Endodermal cell (in vitro differentiated cells): ENCODE measurements at regions not wholly inside any gene's neighbourhood (a gene's known extent, or its start where the extent isn't known, plus 50 kb on each side); places are given as distances from the start of the nearest gene placed in this dataset.

Experiments
- DNase-seq: peaks from one replicate; pipeline ENCODE4 v3.0.0-alpha.2; 2017
- H3K27ac ChIP-seq: 2 replicates; pipeline ENCODE4 v1.5.1; 2013; ENCODE audit warnings: mild to moderate bottlenecking, low read depth, low read length, moderate library complexity
- H3K27me3 ChIP-seq: 2 replicates; pipeline ENCODE4 v1.6.1; 2013; ENCODE audit warnings: mild to moderate bottlenecking, low read length, moderate library complexity; ENCODE audit not compliant: insufficient read depth, control insufficient read depth, poor library complexity, severe bottlenecking
- H3K36me3 ChIP-seq: 2 replicates; pipeline ENCODE4 v1.7.0; 2013; ENCODE audit warnings: mild to moderate bottlenecking, low read length, moderate library complexity; ENCODE audit not compliant: control insufficient read depth, insufficient read depth
- H3K4me1 ChIP-seq: one replicate; pipeline ENCODE4 v1.7.0; 2013; ENCODE audit warnings: low read length; ENCODE audit not compliant: control insufficient read depth, insufficient read depth
- H3K4me3 ChIP-seq: 2 replicates; pipeline ENCODE4 v1.5.1; 2013; ENCODE audit warnings: mild to moderate bottlenecking, low read length, moderate library complexity
- H3K9ac ChIP-seq: 2 replicates; pipeline ENCODE4 v1.6.1; 2013; ENCODE audit warnings: mild to moderate bottlenecking, low read length, moderate library complexity; ENCODE audit not compliant: poor library complexity, severe bottlenecking; ENCODE audit errors: extremely low read depth
- H3K9me3 ChIP-seq: 2 replicates; pipeline ENCODE4 v1.6.1; 2013; ENCODE audit warnings: mild to moderate bottlenecking, low read length, moderate library complexity; ENCODE audit not compliant: control insufficient read depth
- H3K27ac Mint-ChIP-seq: 2 replicates; pipeline ENCODE4 v1.8.0; 2020; ENCODE audit warnings: mixed read lengths
- H3K27me3 Mint-ChIP-seq: 2 replicates; pipeline ENCODE4 v1.8.0; 2021; ENCODE audit warnings: mild to moderate bottlenecking, mixed read lengths; ENCODE audit not compliant: insufficient read depth
- H3K36me3 Mint-ChIP-seq: 2 replicates; pipeline ENCODE4 v1.8.0; 2020; ENCODE audit warnings: low read depth, mixed read lengths
- H3K4me1 Mint-ChIP-seq: 2 replicates; pipeline ENCODE4 v1.8.0; 2020; ENCODE audit warnings: mixed read lengths
- H3K4me3 Mint-ChIP-seq: 2 replicates; pipeline ENCODE4 v1.8.0; 2020; ENCODE audit warnings: mild to moderate bottlenecking, moderate library complexity, mixed read lengths
- H3K9me3 Mint-ChIP-seq: 2 replicates; pipeline ENCODE4 v1.8.0; 2020; ENCODE audit warnings: mild to moderate bottlenecking, mixed read lengths
- whole genome bisulfite sequencing, 2 experiments: methylation state at CpG; one replicate each; pipeline versions ENCODE4 v1.1.5 to v1.1.7; 2013; ENCODE audit warnings: missing lambda C conversion rate in 2 of 2, mixed read lengths in 1 of 2; ENCODE audit not compliant: insufficient coverage in 1 of 2, insufficient read length in 1 of 2; 5-methylcytosine and 5-hydroxymethylcytosine counted together
- TF ChIP-seq, protein P1 (sequence below): fragments of 200-600 bp; sonication (generic); conservative IDR thresholded peaks from 2 replicates; pipeline ENCODE4 v1.5.0; 2021; ENCODE audit warnings: antibody characterized with exemption, mild to moderate bottlenecking

GRCh38 chr4:157674699-157675098 lies 454.2 kb downstream of the GRIA2 start:
- H3K4me1 ChIP-seq, result no peaks in the 10 kb centered on the region
- WGBS, 2 experiments, result 87% methylated on average over 6 of the region's 6 CpGs; no CpG with 5 or more reads in 1 of the 2 experiments
- TF ChIP-seq, protein P1, sequence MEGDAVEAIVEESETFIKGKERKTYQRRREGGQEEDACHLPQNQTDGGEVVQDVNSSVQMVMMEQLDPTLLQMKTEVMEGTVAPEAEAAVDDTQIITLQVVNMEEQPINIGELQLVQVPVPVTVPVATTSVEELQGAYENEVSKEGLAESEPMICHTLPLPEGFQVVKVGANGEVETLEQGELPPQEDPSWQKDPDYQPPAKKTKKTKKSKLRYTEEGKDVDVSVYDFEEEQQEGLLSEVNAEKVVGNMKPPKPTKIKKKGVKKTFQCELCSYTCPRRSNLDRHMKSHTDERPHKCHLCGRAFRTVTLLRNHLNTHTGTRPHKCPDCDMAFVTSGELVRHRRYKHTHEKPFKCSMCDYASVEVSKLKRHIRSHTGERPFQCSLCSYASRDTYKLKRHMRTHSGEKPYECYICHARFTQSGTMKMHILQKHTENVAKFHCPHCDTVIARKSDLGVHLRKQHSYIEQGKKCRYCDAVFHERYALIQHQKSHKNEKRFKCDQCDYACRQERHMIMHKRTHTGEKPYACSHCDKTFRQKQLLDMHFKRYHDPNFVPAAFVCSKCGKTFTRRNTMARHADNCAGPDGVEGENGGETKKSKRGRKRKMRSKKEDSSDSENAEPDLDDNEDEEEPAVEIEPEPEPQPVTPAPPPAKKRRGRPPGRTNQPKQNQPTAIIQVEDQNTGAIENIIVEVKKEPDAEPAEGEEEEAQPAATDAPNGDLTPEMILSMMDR, result no peak
- peaks cover 10% of the 10 kb centered on the region for H3K9me3 ChIP-seq
- no peak overlapping the region for H3K9ac ChIP-seq
- Mint-ChIP-seq H3K27me3 (no peaks in the 10 kb centered on the region), H3K4me3 (no peak overlapping the region), H3K4me1 (no peaks in the 10 kb centered on the region), H3K36me3 (peaks cover 3% of the 10 kb centered on the region), H3K27ac (no peak overlapping the region), H3K9me3 (peaks cover 25% of the 10 kb centered on the region)
- DNase-seq, result no peak
- H3K36me3 ChIP-seq, result no peaks in the 10 kb centered on the region
- no peaks in the 10 kb centered on the region for H3K27me3 ChIP-seq
- H3K4me3 ChIP-seq, result no peak overlapping the region
- H3K27ac ChIP-seq, result no peak overlapping the region

GRCh38 chr4:157667836-157668235 lies 447.3 kb downstream of the GRIA2 start:
- no peak overlapping the region for H3K4me3 ChIP-seq
- DNase-seq, result no peak
- no peaks in the 10 kb centered on the region for H3K36me3 Mint-ChIP-seq
- no peak overlapping the region for H3K9ac ChIP-seq
- H3K9me3 Mint-ChIP-seq, result no peaks in the 10 kb centered on the region
- no peaks in the 10 kb centered on the region for H3K4me1 ChIP-seq
- H3K36me3 ChIP-seq, result no peaks in the 10 kb centered on the region
- no peaks in the 10 kb centered on the region for H3K27me3 ChIP-seq
- TF ChIP-seq, protein P1, result no peak
- H3K4me1 Mint-ChIP-seq, result no peaks in the 10 kb centered on the region
- no peak overlapping the region for H3K4me3 Mint-ChIP-seq
- no peak overlapping the region for H3K27ac Mint-ChIP-seq
- no peaks in the 10 kb centered on the region for H3K9me3 ChIP-seq
- no peaks in the 10 kb centered on the region for H3K27me3 Mint-ChIP-seq
- H3K27ac ChIP-seq, result no peak overlapping the region

- TF ChIP-seq, protein P1, result no peak
- no peaks in the 10 kb centered on the region for H3K36me3 ChIP-seq
- no peak overlapping the region for H3K4me3 Mint-ChIP-seq
- no peak overlapping the region for H3K27ac ChIP-seq
- no peak for DNase-seq
- no peaks in the 10 kb centered on the region for H3K4me1 ChIP-seq
- no peaks in the 10 kb centered on the region for H3K27me3 Mint-ChIP-seq
- 63 to 79% methylated on average over 2 to 3 of the region's 3 CpGs for WGBS, 2 experiments
- H3K27ac Mint-ChIP-seq, result no peak overlapping the region
- H3K9ac ChIP-seq, result no peak overlapping the region
- no peaks in the 10 kb centered on the region for H3K36me3 Mint-ChIP-seq
- no peaks in the 10 kb centered on the region for H3K9me3 ChIP-seq
- no peak overlapping the region for H3K4me3 ChIP-seq
- H3K4me1 Mint-ChIP-seq, result no peaks in the 10 kb centered on the region
- H3K27me3 ChIP-seq, result no peaks in the 10 kb centered on the region
- no peaks in the 10 kb centered on the region for H3K9me3 Mint-ChIP-seq
These were observed 444.2 kb downstream of the GRIA2 start for GRCh38 chr4:157664726-157665125.
